ENCODE measurements at regions not wholly inside any gene's neighbourhood (a gene's known extent, or its start where the extent isn't known, plus 50 kb on each side); places are given as distances from the start of the nearest gene placed in this dataset.

GRCh38 chr9:73056245-73056644 is 95.4 kb upstream of the ANXA1 start:
- H3K9me3 Mint-ChIP-seq, result no peaks in the 10 kb centered on the region

GRCh38 chr9:73054091-73054490 is 97.6 kb upstream of the ANXA1 start:
- TF ChIP-seq CTCF (IDR thresholded peaks at IDR 0.05), result no peak
- CTCF ChIA-PET, result interaction anchor here (1.1 to 1.3 kb wide), 2 partner anchors 24 to 773 kb away, joined by 3 read pairs; no protein-coding TSS in a partner anchor
- H3K27ac Mint-ChIP-seq, result no peak overlapping the region
- ATAC-seq (no peak), DNase-seq (no peak)
- H3K4me3 Mint-ChIP-seq, result no peak overlapping the region
- intact Hi-C loops (cut with micrococcal nuclease), result no loop called here
- peaks cover 13% of the 10 kb centered on the region for H3K27me3 Mint-ChIP-seq
- no peaks in the 10 kb centered on the region for H3K36me3 Mint-ChIP-seq (ENCODE audit: low read depth)
- POLR2A ChIA-PET, result no interaction called here
- H3K9me3 Mint-ChIP-seq, result no peaks in the 10 kb centered on the region
- H3K4me1 Mint-ChIP-seq (ENCODE audit: low read depth), result no peaks in the 10 kb centered on the region

More at GRCh38 chr9:73056245-73056644, 95.4 kb upstream of the ANXA1 start:
- Mint-ChIP-seq H3K27me3 (peaks cover 14% of the 10 kb centered on the region), H3K4me1 (ENCODE audit: low read depth) (no peaks in the 10 kb centered on the region), H3K27ac (no peak overlapping the region), H3K4me3 (no peak overlapping the region), H3K36me3 (ENCODE audit: low read depth) (no peaks in the 10 kb centered on the region)
- POLR2A ChIA-PET, result no interaction called here
- TF ChIP-seq CTCF (IDR thresholded peaks at IDR 0.05), result no peak
- DNase-seq (no peak), ATAC-seq (no peak)
- CTCF ChIA-PET, result no interaction called here
- intact Hi-C loops (cut with micrococcal nuclease), result no loop called here

- no peak for TF ChIP-seq CTCF (IDR thresholded peaks at IDR 0.05)
- POLR2A ChIA-PET, result no interaction called here
- CTCF ChIA-PET, result interaction anchor here (1.1 to 1.3 kb wide), 2 partner anchors 24 to 772 kb away, joined by 3 read pairs; no protein-coding TSS in a partner anchor
- ATAC-seq, result no peak
- no peaks in the 10 kb centered on the region for H3K36me3 Mint-ChIP-seq (ENCODE audit: low read depth)
- H3K27me3 Mint-ChIP-seq, result peaks cover 13% of the 10 kb centered on the region
- no peak for DNase-seq
- H3K27ac Mint-ChIP-seq, result no peak overlapping the region
- no peaks in the 10 kb centered on the region for H3K4me1 Mint-ChIP-seq (ENCODE audit: low read depth)
- H3K4me3 Mint-ChIP-seq, result no peak overlapping the region
- H3K9me3 Mint-ChIP-seq, result no peaks in the 10 kb centered on the region
- intact Hi-C loops (cut with micrococcal nuclease), result no loop called here
Observed at GRCh38 chr9:73053543-73053942, 98.1 kb upstream of the ANXA1 start.

GRCh38 chr9:73050887-73051550 is 98.2 kb upstream of the ALDH1A1 start:
- no peak overlapping the region for H3K4me3 Mint-ChIP-seq
- ChIA-PET CTCF (no interaction called here), POLR2A (interaction anchor here (0.7 kb wide), 1 partner anchor 45 kb away, joined by 3 read pairs; no protein-coding TSS in a partner anchor)
- DNase-seq (no peak), ATAC-seq (no peak)
- no peaks in the 10 kb centered on the region for H3K9me3 Mint-ChIP-seq
- no peaks in the 10 kb centered on the region for H3K36me3 Mint-ChIP-seq (ENCODE audit: low read depth)
- TF ChIP-seq CTCF (IDR thresholded peaks at IDR 0.05), result no peak
- intact Hi-C loops (cut with micrococcal nuclease), result no loop called here
- no peaks in the 10 kb centered on the region for H3K4me1 Mint-ChIP-seq (ENCODE audit: low read depth)
- H3K27ac Mint-ChIP-seq, result no peak overlapping the region
- peaks cover 9% of the 10 kb centered on the region for H3K27me3 Mint-ChIP-seq

- no peak for TF ChIP-seq CTCF (IDR thresholded peaks at IDR 0.05)
- no peak for ATAC-seq
- Mint-ChIP-seq H3K27ac (no peak overlapping the region), H3K36me3 (ENCODE audit: low read depth) (no peaks in the 10 kb centered on the region), H3K27me3 (peaks cover 9% of the 10 kb centered on the region), H3K4me1 (ENCODE audit: low read depth) (no peaks in the 10 kb centered on the region), H3K4me3 (no peak overlapping the region), H3K9me3 (no peaks in the 10 kb centered on the region)
- POLR2A ChIA-PET, result no interaction called here
- CTCF ChIA-PET, result no interaction called here
- no peak for DNase-seq
- intact Hi-C loops (cut with micrococcal nuclease), result no loop called here
Observed at GRCh38 chr9:73050065-73050816, 97.4 kb upstream of the ALDH1A1 start.

Data from activated CD8-positive, alpha-beta T cell treated with anti-CD3 and anti-CD28 coated beads for 36 hours (primary cell).